ENCODE measurements at regions not wholly inside any gene's neighbourhood (a gene's known extent, or its start where the extent isn't known, plus 50 kb on each side); places are given as distances from the start of the nearest gene placed in this dataset.

DNA sequence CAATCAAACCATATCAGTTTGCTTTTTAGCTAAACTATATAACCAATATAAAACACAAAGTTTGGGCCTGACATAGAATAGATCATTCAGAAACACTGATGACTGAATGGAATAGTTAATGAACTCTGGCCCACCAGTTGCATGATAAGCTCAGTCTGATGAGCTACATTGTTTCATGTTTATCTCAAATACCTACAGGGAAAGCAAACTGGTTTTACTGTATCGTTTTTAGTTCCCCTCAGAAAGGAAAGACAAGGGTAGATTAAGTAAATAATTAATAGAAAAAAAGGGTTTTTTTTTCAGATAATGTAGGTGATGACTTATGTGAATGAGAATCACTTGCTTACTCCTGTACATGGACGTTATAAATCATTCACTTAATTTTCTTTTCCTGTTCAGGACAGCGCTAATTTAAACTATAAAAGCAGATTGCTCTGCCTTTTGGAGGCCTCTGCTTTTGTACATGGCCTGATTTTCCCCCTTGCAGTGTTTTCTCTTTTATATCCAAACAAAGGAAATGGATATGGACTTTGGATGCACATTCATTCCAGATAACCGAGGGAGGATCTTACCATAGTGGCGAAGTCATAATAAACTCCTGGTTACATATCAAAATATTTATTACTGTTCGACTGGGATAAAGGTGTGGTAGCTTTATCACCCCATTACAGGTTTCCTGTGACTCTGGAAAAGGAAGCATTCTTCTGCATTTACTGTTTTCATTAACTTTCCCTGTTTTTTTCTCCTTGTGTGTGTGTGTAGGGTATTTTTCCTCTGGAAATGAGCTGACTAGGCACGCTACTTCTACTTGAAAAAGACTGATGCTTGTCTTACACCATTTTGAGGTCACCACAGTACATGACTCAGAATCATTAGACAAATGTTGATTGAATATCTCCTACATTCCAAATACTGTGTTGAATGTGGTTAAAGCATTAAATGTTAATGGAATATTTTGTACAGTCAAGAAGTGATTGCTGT, 373.1 kb upstream of the HS3ST1 start:
- Histone ChIP-seq H3K4me1 (ENCODE audit: control insufficient read depth in 2 of 2, insufficient read depth in 2 of 2, low read length in 2 of 2) (no peaks in the 10 kb centered on the region), H3K27ac (ENCODE audit: low read depth in 1 of 2, low read length in 1 of 2) (no peak overlapping the region), H3K36me3 (ENCODE audit: control insufficient read depth in 2 of 2, insufficient read depth in 2 of 2, low read length in 1 of 2) (no peaks in the 10 kb centered on the region), H3K4me3 (ENCODE audit: low read length in 2 of 2) (no peak overlapping the region), H3K9me3 (ENCODE audit: control insufficient read depth in 2 of 2, insufficient read depth in 1 of 2, low read length in 1 of 2) (no peaks in the 10 kb centered on the region), H3K27me3 (ENCODE audit: control insufficient read depth in 2 of 2, insufficient read depth in 1 of 2, low read length in 1 of 2) (no peaks in the 10 kb centered on the region)
- 45% methylated on average over 7 of the region's 7 CpGs for WGBS
- DNase-seq (ENCODE audit: low read depth in 6 of 9, low spot score in 9 of 9): no peak

GRCh38 chr4:11799196-11799595, 370.5 kb upstream of the HS3ST1 start:
- DNase-seq (ENCODE audit: low read depth in 6 of 9, low spot score in 9 of 9): no peak
- WGBS: 77% methylated on average over 1 of the region's 1 CpG
- H3K9me3 ChIP-seq (ENCODE audit: control insufficient read depth in 2 of 2, insufficient read depth in 1 of 2, low read length in 1 of 2): no peaks in the 10 kb centered on the region
- H3K4me3 ChIP-seq (ENCODE audit: low read length in 2 of 2): no peak overlapping the region
- no peaks in the 10 kb centered on the region for H3K4me1 ChIP-seq (ENCODE audit: control insufficient read depth in 2 of 2, insufficient read depth in 2 of 2, low read length in 2 of 2)
- H3K27ac ChIP-seq (ENCODE audit: low read depth in 1 of 2, low read length in 1 of 2): no peak overlapping the region
- H3K36me3 ChIP-seq (ENCODE audit: control insufficient read depth in 2 of 2, insufficient read depth in 2 of 2, low read length in 1 of 2): no peaks in the 10 kb centered on the region
- no peaks in the 10 kb centered on the region for H3K27me3 ChIP-seq (ENCODE audit: control insufficient read depth in 2 of 2, insufficient read depth in 1 of 2, low read length in 1 of 2)

GRCh38 chr4:11791797-11792196, 363.1 kb upstream of the HS3ST1 start:
- H3K4me3 ChIP-seq (ENCODE audit: low read length in 2 of 2): no peak overlapping the region
- H3K4me1 ChIP-seq (ENCODE audit: control insufficient read depth in 2 of 2, insufficient read depth in 2 of 2, low read length in 2 of 2): no peaks in the 10 kb centered on the region
- DNase-seq (ENCODE audit: low read depth in 6 of 9, low spot score in 9 of 9): no peak
- no peaks in the 10 kb centered on the region for H3K27me3 ChIP-seq (ENCODE audit: control insufficient read depth in 2 of 2, insufficient read depth in 1 of 2, low read length in 1 of 2)
- H3K9me3 ChIP-seq (ENCODE audit: control insufficient read depth in 2 of 2, insufficient read depth in 1 of 2, low read length in 1 of 2): no peaks in the 10 kb centered on the region
- no peak overlapping the region for H3K27ac ChIP-seq (ENCODE audit: low read depth in 1 of 2, low read length in 1 of 2)
- WGBS: 67% methylated on average over 3 of the region's 3 CpGs
- no peaks in the 10 kb centered on the region for H3K36me3 ChIP-seq (ENCODE audit: control insufficient read depth in 2 of 2, insufficient read depth in 2 of 2, low read length in 1 of 2)

DNA sequence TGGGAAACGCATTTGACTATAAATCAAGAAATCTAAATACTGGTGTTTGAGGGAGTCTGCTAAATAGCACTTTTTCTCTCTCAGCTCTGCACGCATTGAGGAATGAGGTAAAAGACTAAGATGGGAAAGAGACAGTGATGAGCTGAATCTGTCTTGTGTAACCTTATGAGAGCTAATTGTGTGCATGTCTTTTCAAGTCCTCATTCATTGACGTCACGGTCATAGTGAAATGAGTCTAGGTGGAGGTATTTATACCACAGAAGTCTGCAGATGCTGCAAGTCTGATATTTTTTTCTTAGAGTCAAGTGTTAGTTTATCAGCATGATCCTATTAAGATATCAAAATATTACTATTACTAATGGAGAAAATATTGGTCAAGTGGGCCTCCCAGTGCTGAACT, 361.5 kb upstream of the HS3ST1 start:
- Histone ChIP-seq H3K4me1 (ENCODE audit: control insufficient read depth in 2 of 2, insufficient read depth in 2 of 2, low read length in 2 of 2) (no peaks in the 10 kb centered on the region), H3K36me3 (ENCODE audit: control insufficient read depth in 2 of 2, insufficient read depth in 2 of 2, low read length in 1 of 2) (no peaks in the 10 kb centered on the region), H3K27me3 (ENCODE audit: control insufficient read depth in 2 of 2, insufficient read depth in 1 of 2, low read length in 1 of 2) (no peaks in the 10 kb centered on the region), H3K27ac (ENCODE audit: low read depth in 1 of 2, low read length in 1 of 2) (no peak overlapping the region), H3K9me3 (ENCODE audit: control insufficient read depth in 2 of 2, insufficient read depth in 1 of 2, low read length in 1 of 2) (no peaks in the 10 kb centered on the region), H3K4me3 (ENCODE audit: low read length in 2 of 2) (no peak overlapping the region)
- WGBS: 95% methylated on average over 4 of the region's 4 CpGs
- no peak for DNase-seq (ENCODE audit: low read depth in 6 of 9, low spot score in 9 of 9)

DNA sequence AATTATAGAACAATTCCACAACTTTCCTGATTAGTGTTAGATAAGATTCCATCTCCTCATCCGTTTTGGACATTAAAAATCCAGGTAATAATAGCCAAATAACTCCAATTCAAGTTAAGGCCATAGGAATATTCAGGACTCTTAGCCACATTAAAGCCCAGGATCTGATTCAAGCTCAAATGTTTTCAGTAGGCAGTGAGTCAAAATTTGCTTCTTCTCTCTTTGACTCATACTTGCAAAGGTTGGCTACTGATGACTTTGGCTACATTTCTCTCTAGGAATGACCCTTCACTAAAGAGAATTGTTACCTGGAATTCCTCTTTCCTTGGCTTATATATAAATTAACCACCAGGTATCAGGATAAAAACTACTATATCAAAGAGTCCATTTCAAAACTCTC, 354.9 kb upstream of the HS3ST1 start:
- Histone ChIP-seq H3K27me3 (ENCODE audit: control insufficient read depth in 2 of 2, insufficient read depth in 1 of 2, low read length in 1 of 2) (no peaks in the 10 kb centered on the region), H3K4me1 (ENCODE audit: control insufficient read depth in 2 of 2, insufficient read depth in 2 of 2, low read length in 2 of 2) (no peaks in the 10 kb centered on the region), H3K9me3 (ENCODE audit: control insufficient read depth in 2 of 2, insufficient read depth in 1 of 2, low read length in 1 of 2) (no peaks in the 10 kb centered on the region), H3K4me3 (ENCODE audit: low read length in 2 of 2) (no peak overlapping the region), H3K27ac (ENCODE audit: low read depth in 1 of 2, low read length in 1 of 2) (no peak overlapping the region), H3K36me3 (ENCODE audit: control insufficient read depth in 2 of 2, insufficient read depth in 2 of 2, low read length in 1 of 2) (no peaks in the 10 kb centered on the region)
- no peak for DNase-seq (ENCODE audit: low read depth in 6 of 9, low spot score in 9 of 9)
- WGBS: 77% methylated on average over 1 of the region's 1 CpG

DNA sequence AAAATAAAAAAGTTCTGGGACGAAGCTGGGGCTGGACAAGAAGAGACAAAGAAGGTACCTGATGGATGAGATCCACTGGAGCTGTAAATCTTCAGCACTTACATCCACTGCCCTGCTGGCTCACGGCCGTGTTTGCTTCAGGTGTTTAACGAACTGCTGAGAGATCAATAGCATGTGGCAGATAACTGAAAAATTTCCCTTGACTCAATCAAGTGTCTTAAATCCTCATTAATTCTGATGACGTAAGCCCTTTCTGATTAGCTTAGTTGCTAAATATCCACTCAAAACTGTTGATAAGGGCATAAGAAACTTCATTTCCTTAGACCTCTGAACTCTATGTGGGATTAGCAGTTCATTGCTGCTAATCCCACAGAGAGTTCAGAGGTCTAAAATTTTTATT, 354.2 kb upstream of the HS3ST1 start:
- DNase-seq (ENCODE audit: low read depth in 6 of 9, low spot score in 9 of 9): no peak
- Histone ChIP-seq H3K9me3 (ENCODE audit: control insufficient read depth in 2 of 2, insufficient read depth in 1 of 2, low read length in 1 of 2) (no peaks in the 10 kb centered on the region), H3K4me1 (ENCODE audit: control insufficient read depth in 2 of 2, insufficient read depth in 2 of 2, low read length in 2 of 2) (no peaks in the 10 kb centered on the region), H3K27me3 (ENCODE audit: control insufficient read depth in 2 of 2, insufficient read depth in 1 of 2, low read length in 1 of 2) (no peaks in the 10 kb centered on the region), H3K27ac (ENCODE audit: low read depth in 1 of 2, low read length in 1 of 2) (no peak overlapping the region), H3K4me3 (ENCODE audit: low read length in 2 of 2) (no peak overlapping the region), H3K36me3 (ENCODE audit: control insufficient read depth in 2 of 2, insufficient read depth in 2 of 2, low read length in 1 of 2) (no peaks in the 10 kb centered on the region)
- WGBS: 96% methylated on average over 5 of the region's 5 CpGs

- 85% methylated on average over 3 of the region's 3 CpGs for WGBS
- Histone ChIP-seq H3K4me1 (ENCODE audit: control insufficient read depth in 2 of 2, insufficient read depth in 2 of 2, low read length in 2 of 2) (no peaks in the 10 kb centered on the region), H3K27me3 (ENCODE audit: control insufficient read depth in 2 of 2, insufficient read depth in 1 of 2, low read length in 1 of 2) (no peaks in the 10 kb centered on the region), H3K4me3 (ENCODE audit: low read length in 2 of 2) (no peak overlapping the region), H3K27ac (ENCODE audit: low read depth in 1 of 2, low read length in 1 of 2) (no peak overlapping the region), H3K9me3 (ENCODE audit: control insufficient read depth in 2 of 2, insufficient read depth in 1 of 2, low read length in 1 of 2) (no peaks in the 10 kb centered on the region), H3K36me3 (ENCODE audit: control insufficient read depth in 2 of 2, insufficient read depth in 2 of 2, low read length in 1 of 2) (no peaks in the 10 kb centered on the region)
- no peak for DNase-seq (ENCODE audit: low read depth in 6 of 9, low spot score in 9 of 9)
Observed at GRCh38 chr4:11777447-11777846, 348.8 kb upstream of the HS3ST1 start.

DNA sequence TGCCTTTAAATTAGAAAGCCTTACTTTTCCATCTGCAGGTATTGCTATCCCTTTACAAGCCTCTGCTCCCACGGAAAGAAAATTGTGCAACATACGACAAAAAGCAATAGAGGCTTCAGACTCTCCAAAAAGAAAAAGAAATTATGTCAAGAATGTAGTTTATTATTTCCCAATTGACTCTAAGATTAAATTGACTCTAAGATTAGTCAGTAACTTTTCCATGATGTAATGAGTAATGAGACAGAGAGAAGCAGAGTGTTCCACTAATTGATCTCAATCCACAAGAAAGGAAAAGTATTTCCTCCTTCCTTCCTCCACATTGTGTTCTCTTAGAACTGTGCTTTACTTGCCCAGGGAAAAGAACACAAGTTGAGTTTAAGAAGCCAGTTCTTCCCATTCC, 345.7 kb upstream of the HS3ST1 start:
- no peak for DNase-seq (ENCODE audit: low read depth in 6 of 9, low spot score in 9 of 9)
- WGBS: 97% methylated on average over 2 of the region's 2 CpGs
- no peaks in the 10 kb centered on the region for H3K9me3 ChIP-seq (ENCODE audit: control insufficient read depth in 2 of 2, insufficient read depth in 1 of 2, low read length in 1 of 2)
- no peak overlapping the region for H3K4me3 ChIP-seq (ENCODE audit: low read length in 2 of 2)
- H3K27ac ChIP-seq (ENCODE audit: low read depth in 1 of 2, low read length in 1 of 2): no peak overlapping the region
- H3K4me1 ChIP-seq (ENCODE audit: control insufficient read depth in 2 of 2, insufficient read depth in 2 of 2, low read length in 2 of 2): no peaks in the 10 kb centered on the region
- H3K27me3 ChIP-seq (ENCODE audit: control insufficient read depth in 2 of 2, insufficient read depth in 1 of 2, low read length in 1 of 2): no peaks in the 10 kb centered on the region
- no peaks in the 10 kb centered on the region for H3K36me3 ChIP-seq (ENCODE audit: control insufficient read depth in 2 of 2, insufficient read depth in 2 of 2, low read length in 1 of 2)

GRCh38 chr4:11773798-11774197, 345.1 kb upstream of the HS3ST1 start:
- Histone ChIP-seq H3K4me3 (ENCODE audit: low read length in 2 of 2) (no peak overlapping the region), H3K27me3 (ENCODE audit: control insufficient read depth in 2 of 2, insufficient read depth in 1 of 2, low read length in 1 of 2) (no peaks in the 10 kb centered on the region), H3K9me3 (ENCODE audit: control insufficient read depth in 2 of 2, insufficient read depth in 1 of 2, low read length in 1 of 2) (no peaks in the 10 kb centered on the region), H3K27ac (ENCODE audit: low read depth in 1 of 2, low read length in 1 of 2) (no peak overlapping the region), H3K36me3 (ENCODE audit: control insufficient read depth in 2 of 2, insufficient read depth in 2 of 2, low read length in 1 of 2) (no peaks in the 10 kb centered on the region), H3K4me1 (ENCODE audit: control insufficient read depth in 2 of 2, insufficient read depth in 2 of 2, low read length in 2 of 2) (no peaks in the 10 kb centered on the region)
- 97% methylated on average over 3 of the region's 3 CpGs for WGBS
- no peak for DNase-seq (ENCODE audit: low read depth in 6 of 9, low spot score in 9 of 9)
